NCI-H1092 treated with DMSO at 0.1 percent for 48 hours (cell line): ENCODE measurements at regions not wholly inside any gene's neighbourhood (a gene's known extent, or its start where the extent isn't known, plus 50 kb on each side); places are given as distances from the start of the nearest gene placed in this dataset.

Source experiments
- DNase-seq: peaks from one replicate; lab custom pipeline; 2025; lab: John Stamatoyannopoulos, UW

DNA sequence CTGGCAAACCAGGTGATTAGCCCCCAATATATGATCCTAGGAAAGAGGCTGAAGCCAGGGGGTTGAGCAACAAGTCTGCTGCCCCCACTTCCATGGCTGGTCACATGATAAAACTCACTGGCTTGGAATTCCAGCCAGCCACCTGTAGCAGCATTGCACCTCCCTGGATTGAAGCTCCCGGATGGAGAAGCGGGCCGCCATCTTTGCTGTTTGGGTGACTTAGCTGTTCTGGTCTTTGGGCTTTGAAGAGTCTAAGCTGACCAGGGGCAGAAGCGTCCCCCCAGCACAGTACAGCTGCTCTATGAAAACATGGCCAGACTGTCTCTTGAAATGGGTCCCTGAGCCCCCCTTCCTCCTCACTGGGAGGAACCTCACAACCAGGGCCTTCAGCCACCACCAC, 610.2 kb downstream of the ANXA1 start:
- DNase-seq: no peak

DNA sequence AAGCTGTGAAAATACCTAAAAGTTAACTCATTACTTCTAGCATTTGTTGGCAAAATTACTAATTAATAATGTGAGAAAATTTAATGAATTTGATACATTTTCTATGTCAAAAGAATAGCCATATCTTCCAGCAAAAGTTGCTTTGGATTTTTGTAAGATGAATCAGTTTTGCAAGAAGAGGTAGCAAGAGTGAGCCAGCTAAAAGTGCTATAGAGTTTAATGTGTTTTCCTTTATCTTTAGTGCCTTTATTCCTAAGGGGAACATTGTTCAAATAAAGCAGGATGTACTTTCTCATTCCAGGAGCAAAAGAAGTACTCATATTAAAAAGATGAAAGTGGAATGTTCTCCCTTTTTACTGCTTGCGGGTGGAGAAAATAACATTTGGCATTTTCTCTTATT, 622.2 kb downstream of the ANXA1 start:
- no peak for DNase-seq

DNA sequence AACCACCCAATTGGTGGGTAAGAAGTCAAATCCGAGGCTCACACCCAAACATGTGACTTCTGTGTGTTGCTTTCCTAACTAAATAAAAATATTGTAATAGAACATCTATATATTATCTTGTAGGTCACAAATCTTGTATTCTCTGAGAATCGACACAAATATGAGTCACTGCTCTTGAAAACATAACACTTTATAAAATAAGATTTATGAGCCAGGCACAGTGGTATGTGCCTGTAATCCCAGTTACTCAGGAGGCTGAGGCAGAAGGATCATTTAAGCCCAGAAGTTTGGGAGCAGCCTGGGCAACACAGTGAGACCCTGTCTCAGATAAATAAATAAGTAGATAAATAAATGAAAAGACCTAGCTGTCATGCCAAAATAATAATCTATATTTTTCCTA, 624.1 kb downstream of the ANXA1 start:
- DNase-seq: no peak

DNA sequence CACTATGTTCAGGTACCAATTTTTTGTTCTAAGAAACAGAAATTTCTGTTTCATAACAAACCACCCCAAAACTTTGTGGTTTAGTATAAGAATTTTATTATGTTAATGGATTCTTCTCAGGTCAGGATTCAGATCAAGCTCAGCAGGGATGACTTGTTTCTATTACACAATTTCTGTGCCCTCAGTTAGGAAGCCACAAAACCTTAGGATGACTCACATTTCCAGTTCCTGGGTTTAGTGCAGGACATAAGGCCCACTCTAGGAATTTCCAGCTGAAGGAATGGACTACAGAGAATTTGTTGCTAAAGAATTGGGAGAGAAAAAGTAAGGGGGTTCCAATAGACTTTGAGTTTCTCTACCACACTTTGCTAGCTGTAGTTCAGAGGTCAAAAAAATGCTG, 629.3 kb downstream of the ANXA1 start:
- no peak for DNase-seq

DNA sequence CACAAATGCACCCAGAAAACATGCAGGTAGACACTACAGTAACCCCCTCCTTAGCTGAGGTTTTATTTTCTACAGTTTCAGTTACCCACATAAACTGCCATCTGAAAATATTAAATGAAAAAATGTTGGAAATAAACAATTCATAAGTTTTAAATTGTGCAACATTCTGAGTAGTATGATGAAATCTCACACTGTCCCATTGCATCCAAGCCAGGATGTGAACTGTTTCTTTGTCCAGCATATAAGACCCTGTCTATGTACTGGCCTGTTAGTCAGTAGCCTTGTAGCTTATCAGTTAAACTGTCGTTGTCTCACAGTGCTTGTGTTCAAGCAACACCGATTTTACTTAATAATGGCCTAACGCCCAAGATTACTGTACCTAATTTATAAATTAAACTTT, 630.5 kb downstream of the ANXA1 start:
- DNase-seq: no peak

DNA sequence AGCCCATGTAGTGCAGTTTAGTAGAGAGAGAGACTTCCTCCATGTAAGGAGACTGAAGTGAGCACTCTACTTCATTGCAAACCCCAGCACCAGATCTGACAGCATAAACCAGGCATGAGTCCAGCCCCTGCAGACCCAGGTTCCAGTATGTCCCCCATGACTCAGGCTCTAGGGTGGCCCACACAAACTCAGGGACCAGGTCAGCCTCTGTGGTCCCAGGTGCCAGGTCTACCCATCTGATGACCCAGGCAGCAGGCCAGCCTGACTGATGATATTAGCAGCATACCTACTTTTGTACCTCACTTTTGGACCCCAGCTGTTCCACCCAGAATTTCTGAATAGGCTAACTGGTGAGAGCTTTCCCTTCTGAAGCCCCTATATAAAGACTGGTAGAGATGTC, 647.8 kb downstream of the ANXA1 start:
- no peak for DNase-seq

DNA sequence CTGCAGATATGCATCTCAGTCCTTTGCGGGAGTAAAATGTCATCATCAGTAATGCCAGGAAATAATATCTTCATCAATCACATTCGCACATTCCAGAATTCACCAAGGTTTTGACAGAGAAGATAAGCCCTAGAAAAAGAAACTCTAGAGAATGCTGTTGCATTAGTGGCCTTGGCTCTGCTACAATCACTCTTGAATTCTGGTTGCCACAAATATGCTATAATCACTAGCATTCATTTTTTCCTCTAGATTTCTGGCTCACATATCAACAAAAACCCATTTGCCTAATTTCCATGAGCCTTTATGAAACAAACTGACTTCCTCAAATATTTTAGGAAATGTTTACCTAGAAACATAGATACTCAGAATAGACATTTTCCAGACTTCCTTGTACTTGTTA, 653.4 kb downstream of the ANXA1 start:
- no peak for DNase-seq

DNA sequence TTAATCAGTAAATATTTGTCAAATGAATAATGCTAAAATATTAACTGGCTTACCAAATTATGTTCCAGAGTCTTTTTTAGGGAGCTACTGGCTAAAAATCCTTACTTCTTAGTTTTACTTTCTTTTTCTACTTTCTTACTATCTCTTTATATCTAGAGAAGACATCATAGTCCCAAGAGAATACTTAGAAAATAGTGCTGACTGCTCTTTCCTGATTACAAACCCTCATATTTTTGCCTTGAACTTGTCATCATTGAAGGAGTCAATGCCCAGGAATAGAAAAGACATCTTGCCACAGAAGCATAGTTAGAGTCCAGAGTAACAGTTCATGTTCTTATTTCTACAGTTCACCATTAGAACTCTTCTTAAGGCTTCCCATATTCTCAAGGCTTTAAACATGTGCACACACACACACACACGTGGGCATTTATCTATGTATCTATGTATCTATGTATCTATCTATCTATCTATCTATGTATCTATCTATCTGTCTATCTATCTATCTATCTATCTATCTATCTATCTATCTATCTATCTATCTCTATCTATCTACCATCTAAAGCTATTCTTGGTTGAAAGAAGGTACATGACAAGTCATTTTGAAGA, 654.3 kb downstream of the ANXA1 start:
- DNase-seq: no peak

DNA sequence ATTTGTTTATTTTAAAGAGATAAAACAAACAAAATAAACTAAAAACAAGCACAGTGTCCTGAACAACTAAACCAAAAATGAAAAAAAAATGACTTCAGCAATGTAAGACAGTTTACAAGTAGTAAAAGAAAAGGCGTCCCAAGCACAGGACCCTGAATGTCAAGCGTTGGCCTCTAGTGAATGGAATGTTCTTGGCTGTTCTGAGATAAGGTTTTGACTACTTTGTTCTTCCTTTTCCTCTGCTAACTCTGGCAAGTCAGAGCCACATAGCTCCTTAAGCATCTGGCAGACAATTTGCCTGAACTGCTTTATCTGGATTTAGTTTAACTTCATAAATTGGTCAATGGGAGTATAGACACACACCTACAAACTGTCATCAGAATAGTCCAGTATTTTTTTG, 655.2 kb downstream of the ANXA1 start:
- no peak for DNase-seq

DNA sequence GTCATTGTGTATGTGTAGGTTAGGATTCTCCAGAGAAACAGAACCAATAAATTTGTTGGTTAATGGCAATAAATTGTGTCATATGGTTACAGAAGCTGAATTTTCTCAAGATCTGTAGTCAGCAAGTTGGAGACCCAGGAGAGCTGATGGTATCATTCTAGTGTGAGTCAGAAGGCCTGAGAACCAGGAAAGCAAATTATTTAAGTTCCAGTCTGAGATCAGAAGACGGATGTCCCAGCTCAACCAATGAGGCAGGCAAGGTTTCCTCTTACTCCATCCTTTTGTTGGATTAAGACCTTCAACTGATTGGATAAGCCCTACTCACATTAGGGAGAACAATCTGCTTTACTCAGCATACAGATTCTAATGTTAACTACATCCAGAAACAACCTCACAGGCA, 656.3 kb downstream of the ANXA1 start:
- DNase-seq: no peak

DNA sequence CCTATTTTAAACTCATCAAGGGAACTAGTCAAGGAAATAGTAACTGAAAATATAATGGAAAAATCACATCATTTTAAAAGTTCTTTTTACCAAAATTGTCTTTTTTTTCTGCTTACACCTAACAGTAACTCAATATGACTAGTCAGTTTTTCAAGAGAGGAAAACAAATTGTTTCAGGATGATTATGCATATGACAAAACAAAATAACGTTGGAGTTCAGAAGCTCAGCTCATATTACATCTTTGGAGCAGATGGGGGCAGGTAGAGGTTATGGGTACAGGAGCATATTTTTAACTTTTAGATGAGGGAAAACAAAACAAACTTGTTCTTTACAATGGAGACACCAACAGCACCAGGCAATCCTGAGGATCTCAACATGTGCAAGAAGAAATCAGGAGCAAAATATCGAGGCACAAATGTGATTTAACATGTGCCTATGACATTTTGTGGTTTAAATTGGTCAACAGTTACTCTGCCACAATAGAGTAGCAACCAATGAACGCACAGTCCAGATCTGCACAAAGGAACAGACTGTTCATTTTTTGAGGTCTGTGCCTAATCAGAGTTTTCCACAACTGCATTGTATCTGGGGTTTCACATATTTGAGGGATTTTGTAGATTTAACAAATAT, 659.0 kb downstream of the ANXA1 start:
- DNase-seq: no peak

DNA sequence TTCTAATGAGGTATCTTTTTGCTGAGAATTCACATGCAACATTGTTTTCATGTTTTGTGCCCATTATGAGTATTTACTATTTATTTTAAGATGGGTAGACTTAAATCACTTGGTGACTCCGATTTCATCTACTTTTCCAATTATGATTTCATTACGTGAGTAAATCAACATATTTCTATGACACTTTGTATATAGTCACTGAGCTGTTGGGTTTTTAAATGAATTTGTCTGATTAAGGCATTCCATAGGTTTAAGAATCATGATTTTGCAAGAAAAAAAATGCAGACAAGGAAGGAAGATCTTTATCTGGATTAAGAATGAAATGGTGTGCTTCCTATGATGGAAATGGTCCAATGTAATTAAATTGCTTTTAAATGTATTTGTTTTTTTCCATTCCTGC, 661.9 kb downstream of the ANXA1 start:
- DNase-seq: no peak

DNA sequence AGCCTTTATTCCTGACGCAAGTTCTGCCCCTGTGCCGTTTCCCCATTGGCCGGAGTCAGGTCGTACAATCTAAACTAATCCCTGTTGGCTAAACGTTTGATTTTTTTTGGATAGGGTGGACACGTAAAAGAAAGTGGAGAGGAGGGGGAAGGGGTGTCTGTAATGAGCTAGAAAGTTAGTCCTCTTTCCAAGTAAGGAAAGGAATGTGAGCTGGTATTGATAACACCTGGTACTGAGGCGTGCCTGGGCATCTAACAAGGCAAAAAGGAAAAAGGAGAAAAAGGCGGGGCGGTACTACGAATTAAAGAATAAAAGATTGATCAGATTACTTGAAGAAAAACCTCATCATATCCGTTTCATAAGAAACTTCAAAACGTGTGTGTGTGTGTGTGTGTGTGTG, 665.2 kb downstream of the ANXA1 start:
- DNase-seq: no peak

DNA sequence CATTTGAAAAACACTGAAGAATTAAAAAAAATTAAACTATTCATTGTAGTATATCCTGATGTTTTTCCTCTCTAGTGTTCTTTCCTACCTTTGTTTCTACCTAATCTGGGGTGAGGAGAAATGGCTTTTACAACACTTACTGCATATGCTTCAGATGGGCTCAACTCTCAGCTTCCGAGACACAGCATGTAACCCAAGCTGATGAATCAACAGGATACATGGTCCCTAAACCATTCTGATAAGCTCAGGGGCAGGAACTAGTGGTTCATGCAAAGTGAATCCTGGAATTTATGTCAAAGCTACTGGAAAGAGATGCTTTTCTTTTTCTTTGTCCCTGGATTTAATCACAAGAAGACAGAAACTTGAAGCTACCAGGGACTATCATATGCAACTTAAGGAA, 672.5 kb upstream of the RORB start:
- no peak for DNase-seq

DNA sequence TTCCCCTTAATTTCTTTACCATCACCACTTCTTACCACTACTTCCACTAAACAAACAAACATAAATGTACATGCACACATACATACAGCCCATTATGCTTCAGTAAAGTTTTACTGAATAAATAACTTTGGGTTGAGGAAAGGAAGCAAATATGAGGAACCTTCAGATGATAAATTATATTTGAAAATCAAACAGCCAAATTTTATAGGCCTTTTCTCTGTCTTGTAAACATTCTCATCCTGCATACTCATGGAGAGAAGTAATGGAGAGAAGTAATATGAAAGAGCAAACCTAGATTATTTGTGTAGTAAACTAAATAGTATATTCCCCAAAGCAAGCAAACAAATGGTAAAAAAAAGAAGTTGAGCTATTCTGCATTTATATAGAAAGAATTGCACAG, 658.3 kb upstream of the RORB start:
- DNase-seq: no peak

DNA sequence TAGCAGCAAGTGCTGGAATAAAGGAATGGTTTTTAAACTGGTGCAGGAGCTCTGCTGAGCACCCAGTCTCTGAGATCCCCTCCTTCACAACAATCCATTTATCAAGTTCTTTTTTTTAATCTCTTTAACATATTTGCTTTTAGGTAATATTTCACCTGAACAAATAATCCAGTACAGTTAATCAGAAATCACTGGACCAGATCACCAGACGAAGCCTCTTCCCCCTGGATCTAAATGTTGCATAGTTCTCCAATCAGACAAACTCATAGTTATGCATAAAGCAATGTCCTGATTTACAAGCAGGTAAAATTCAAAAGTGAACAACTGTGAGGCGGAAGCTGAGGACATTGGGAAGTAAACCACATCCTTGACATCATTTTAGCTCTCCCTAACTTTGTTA, 657.7 kb upstream of the RORB start:
- DNase-seq: peak; percentile 62

DNA sequence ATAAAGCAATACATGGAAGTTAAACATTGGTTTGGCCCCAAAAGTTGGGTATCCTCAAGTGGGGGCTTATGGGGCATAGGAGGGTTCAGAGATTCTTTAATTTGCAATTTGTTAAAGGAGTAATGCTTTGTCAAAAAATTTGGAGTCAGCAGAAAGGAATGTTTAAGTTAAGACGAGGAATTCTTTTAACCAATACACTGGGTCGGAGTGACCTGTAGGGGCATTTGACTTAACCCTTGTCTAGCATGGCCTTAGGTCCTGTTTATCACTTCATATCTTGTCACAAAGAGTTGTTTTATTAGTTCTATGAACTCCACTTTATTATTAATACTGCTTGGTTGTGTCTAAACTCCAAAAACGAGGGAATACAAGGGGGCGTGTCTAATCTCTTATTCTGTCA, 656.1 kb upstream of the RORB start:
- no peak for DNase-seq

DNA sequence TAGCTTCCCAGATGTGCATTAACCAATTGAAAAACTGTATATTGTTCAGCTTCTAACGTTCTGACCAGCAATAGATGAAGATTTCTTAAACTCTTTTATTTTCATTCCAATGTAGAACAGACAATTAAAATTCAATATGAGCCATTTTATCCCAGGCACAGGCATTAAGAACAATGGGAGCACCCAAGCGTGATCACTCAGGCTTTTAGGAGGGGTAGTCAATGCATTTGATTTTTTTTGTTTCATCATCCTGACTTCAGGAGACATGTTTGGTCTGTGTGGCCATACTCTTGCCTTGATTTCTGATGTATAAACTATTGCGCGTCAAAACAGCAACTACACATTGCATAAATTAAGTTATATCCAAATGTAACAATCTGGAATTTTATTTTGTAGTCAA, 653.0 kb upstream of the RORB start:
- peak; percentile 91 for DNase-seq

DNA sequence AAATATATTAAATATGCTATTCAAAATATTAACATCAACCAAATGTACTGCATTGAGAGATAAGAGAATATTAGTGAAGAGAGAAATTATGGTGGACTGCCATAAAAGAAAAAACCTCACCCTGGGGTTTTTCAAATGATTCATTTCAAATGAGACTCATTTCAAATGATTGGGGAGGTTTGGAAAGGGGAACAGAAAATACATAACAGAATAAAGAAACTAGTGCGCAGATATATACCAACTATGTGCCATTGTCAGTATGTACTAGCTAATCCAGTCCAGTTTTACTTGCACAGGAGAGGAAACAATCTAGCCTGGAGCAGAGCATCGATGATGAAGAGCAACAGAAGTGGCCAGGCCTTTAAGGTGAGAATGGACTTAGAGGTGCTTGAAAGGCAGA, 651.6 kb upstream of the RORB start:
- DNase-seq: no peak

DNA sequence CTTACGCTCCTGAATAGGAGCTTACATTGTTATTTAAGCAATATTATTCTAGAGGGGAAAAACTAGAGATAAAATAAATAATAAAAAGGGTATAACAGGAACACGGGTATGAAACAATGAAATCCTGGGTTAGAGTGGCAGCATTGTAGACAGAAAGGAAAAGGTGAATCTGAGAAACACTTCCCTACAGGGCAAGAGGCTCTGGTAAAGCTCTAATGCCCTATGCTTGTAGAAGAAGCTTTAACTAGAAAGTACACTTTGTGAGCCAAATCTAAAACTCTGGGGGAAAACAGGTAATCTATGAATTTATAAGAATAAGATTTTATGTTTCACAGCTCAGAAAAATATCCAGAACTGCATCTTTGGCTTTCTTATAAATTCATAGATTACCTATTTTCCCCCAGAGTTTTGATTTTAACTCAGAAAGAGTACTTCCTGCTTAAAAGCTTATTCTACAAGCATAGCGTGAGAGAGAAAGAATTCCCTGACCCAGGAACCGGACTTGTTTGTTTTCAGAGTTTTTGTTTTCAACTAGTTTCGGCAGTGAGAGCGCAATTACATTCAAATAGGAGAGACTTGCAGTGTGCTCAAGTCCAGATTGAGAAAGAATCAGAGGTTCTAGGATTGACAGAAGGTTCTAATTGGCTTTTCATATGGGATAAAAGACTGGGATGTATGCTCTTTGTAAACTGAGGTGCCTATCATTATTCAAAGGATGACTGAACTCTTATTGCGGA, 651.0 kb upstream of the RORB start:
- peak; percentile 20 for DNase-seq

DNA sequence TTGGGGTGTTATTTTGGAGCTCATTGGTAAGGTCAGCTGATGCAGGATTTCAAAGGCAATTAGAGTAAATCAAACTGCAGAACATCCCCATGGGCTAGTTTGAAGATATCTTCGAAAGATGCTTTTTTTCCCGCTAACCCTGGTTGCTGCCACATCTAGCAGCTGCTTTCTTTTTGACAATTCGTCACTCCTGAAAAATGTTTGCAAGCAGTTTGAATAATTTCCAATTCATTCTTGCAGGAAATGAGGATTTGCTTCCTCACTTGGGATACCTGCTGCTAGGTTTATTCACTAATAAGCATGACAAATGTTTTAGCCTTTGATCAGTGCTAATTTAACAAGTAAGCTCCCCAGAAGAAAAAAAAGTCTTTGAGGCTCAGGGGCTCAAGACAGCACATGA, 649.6 kb upstream of the RORB start:
- no peak for DNase-seq

DNA sequence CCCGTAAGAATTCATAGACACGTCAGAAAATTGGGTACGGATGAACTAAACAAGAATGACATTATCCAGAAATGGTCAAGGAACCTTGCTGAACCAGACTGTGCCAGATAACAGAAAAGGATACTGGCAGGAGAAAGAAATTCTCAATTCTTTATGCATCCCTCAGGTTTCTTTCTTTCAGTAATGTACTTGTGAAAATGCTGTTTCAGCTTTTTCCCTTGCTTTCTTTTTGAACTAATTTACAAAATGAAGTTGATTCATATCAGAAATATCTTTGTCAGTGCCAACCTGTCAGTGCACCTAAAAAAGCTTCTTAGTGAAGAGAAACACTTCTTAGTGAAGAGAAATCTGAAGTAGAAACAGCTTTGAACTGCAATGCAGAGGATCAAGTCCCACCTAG, 643.6 kb upstream of the RORB start:
- no peak for DNase-seq

DNA sequence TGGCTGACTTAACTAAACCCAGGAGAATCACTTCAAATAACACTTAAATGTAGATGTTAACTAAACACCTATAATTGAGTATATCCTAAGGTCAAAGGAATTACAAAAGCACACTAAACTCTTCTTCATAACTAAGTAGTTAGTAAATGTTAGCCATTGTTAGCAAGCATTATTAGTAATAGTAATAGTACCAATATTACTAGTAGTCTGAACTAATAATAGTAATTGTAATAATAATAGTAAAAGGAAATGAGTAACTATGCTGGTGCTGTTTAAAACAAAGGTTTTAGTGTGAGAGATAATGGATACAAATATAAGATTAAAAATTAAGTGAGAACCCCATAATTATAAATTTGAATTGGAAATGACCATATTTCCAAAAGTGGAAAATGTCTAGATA, 641.9 kb upstream of the RORB start:
- no peak for DNase-seq

DNA sequence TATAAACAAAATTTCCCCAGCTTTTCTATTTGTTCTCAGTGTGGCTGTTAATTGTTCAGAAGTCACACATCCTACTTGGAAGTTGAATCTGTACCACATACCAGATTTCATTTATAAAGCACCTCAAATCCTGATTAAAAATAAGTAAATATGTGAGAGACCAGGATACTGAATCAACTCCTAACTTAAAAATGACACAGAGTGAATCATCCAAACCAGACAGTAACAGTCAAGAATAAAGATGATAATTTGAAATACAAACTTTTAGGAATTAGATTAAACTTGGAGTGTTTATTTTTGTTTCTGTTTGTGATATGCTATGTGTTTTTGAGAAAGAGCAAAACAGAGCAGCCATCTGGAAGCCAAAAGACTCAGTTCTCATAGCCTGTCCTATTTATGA, 633.2 kb upstream of the RORB start:
- no peak for DNase-seq
